ENCODE measurements at regions not wholly inside any gene's neighbourhood (a gene's known extent, or its start where the extent isn't known, plus 50 kb on each side); places are given as distances from the start of the nearest gene placed in this dataset.
"Not testable (repeated sequence)": the region's sequence is repeated elsewhere in the genome, so short reads cannot be mapped to it uniquely, and the experiment has no call there.

DNA sequence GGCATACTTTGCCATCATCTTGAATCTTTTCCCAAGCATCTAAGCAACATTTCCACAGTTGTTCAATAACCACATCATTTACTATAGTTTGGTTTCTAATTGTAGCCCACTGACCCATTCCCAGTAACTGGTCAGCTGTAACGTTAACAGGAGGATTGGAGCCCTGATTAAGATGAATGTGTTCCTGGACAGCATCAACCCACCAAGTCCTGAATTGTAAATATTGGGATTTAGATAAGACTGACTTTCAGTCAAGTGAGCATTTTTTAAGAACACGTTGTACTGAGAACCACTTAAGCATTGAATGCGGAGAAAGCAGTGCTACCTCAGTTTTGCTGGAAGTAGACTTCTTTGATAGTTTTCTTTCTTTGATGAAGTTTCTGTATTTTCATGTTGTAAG lies 53.3 kb upstream of the ARL4D start:
- DNase-seq: not testable (repeated sequence)

DNA sequence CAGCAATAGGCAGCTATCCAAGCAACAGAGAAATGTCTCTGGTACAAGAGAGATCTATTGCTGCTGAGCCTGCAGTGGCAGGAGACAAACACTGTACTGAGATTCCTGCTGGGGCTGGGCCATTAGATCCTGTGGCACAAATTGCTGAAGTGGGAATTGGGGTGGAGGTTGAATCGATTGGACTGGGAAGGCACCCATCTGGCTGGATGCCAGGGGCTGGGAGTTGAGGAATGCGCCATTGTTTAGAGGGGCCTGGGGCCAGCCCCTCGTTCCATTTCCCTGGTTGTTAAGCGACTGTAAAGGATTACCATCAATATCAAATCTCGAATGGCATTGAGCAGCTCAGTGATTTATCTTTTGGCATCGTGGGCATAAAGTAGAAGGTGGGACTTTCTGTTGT lies 54.1 kb upstream of the ARL4D start:
- no peak for DNase-seq

DNA sequence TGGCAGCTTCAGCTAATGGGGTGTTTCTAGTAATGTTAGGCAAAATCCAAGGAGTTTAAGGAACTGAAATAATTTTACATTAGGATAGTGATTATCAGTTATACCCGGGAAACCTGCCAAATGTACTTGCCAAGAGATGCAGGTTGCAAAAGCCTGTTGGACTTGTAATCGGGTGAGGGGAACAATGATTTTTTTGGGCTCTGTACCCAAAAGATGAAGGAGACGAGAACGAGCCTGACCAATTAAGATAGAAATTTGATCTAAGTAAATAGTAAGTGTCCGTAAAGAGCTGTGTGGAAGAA lies 56.3 kb upstream of the ARL4D start:
- no peak for DNase-seq

DNA sequence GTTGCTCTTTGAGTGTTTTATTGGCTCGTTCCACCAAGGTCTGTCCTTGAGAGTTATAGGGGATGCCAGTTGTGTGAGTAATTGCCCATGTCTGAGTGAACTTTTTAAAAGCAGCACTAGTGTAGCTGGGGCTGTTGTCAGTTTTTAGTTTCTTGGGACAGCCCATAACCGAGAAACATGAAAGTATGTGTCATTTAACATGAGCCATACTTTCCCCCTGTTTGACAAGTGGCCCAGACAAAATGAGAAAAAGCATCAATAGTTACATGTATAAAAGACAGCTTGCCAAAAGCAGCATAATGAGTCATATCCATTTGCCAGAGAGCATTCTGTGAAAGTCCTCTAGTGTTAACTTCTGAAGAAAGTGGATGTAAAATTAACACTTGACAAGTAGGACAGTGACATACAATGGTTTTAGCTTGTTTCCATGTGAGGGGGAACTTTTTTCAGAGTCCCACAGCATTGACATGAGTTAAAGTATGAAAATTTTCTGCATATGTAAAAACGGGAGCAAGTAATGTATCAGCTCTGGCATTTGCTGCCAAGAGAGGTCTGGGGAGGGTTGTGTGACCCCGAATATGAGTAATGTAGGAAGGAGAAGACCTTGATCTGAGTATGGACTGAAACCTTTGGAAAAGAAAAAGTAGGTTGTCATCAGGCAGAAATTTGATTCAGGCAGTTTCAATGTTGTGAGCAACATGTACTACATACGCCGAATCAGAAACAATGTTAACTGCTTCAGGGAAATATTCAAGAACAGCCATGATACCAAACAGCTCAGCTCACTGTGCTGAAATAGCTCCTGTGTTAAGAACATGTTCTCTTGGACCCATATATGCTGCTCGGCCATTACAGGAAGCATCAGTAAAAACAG lies 56.8 kb upstream of the ARL4D start:
- DNase-seq: peak in 1 of 2 donors; percentile 36

DNA sequence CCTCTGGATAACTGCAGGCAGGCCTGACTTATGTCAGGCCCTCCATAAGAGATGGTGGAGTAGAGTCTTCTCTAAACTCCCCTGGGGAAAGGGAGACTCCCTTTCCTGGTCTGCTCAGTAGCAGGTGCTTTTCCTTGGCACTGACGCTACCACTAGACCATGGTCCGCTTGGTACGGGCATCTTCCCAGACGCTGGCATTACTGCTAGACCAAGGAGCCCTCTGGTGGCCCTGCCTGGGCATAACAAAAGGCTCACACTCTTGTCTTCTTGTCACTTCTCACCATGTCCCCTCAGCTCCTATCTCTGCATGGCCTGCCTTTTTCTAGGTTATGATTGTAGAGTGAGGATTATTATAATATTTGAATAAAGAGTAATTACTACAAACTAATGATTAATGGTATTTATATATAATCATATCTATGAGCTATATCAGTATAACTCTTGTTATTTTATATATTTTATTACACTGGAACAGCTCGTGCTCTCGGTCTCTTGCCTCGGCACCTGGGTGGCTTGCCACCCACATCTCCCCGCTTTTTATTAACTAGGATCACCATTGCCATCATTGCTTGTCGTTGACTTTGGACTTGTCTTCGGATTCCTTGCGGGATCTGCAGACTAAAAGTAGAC lies 59.8 kb upstream of the ARL4D start:
- peak; percentile 70 to 72 for DNase-seq

DNA sequence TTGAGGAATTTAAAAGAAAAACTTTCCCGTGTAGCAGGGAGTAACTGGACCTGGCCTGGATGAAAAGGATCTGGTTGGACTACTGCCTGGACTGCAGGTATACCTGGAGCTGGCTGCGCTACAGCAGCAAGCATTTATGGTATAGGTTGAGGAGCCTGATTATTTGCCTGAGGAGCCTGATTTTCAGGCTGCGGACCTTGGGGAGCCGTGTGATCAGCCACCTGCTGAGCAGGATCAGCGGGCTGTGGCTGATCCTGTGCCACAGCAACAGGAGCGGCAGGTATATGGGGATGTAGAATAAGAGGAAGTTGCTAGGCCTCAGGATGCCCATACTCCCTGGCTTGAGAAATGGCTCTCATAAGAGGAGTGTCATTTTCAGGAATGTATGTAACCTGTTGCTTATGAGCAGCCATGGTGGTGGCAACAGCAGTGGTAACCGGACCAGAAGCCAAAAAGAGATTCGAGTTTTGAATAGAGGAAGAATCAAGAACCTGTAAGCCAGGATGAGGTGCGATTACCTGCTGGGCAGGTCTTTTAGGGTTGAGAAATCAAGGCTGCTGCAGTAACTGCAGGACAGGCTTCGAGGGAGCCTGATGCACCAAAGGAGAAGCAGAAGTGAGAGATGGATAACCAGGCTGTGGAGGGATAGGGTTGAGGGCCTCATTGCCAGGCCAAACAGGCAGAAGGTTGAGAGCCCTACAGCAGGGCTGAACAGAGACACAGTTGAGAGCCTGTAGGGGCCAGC lies 60.9 kb upstream of the ARL4D start:
- no peak for DNase-seq

DNA sequence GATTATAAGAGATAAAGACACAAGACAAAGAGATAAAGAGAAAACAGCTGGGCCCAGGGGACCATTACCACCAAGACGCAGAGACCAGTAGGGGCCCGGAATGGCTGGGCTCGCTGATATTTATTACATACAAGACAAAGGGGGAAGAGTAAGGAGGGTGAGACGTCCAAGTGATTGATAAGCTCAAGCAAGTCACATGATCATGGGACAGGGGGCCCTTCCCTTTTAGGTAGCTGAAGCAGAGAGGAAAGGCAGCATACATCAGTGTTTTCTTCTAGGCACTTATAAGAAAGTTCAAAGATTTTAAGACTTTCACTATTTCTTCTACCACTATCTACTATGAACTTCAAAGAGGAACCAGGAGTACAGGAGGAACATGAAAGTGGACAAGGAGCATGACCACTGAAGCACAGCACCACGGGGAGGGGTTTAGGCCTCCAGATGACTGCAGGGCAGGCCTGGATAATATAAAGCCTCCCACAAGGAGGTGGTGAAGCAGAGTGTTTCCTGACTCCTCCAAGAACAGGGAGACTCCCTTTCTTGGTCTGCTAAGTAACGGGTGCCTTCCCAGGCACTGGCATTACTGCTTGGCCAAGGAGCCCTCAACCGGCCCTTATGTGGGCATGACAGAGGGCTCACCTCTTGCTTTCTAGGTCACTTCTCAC lies 63.9 kb upstream of the ARL4D start:
- DNase-seq: no peak

DNA sequence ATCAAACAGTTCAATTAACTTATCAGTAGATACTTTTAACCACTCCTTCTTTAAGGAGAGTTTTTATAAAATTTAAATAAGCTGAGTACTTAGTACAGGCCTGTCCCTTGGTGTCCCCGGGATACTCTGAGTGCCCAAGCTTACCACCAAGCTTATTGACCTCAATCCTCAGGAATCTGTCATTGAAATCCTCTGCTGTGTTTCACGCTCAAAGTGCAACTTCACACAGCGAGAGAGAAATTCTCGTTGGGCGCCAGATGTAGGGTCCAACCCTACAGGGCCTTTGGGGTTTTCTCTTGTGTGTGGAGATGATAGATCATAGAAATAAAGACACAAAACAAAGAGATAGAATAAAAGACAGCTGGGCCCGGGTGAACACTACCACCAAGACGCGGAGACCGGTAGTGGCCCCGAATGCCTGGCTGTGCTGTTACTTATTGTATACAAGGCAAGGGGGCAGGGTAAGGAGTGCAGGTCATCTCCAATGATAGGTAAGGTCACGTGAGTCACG lies 65.3 kb upstream of the ARL4D start:
- no peak for DNase-seq

DNA sequence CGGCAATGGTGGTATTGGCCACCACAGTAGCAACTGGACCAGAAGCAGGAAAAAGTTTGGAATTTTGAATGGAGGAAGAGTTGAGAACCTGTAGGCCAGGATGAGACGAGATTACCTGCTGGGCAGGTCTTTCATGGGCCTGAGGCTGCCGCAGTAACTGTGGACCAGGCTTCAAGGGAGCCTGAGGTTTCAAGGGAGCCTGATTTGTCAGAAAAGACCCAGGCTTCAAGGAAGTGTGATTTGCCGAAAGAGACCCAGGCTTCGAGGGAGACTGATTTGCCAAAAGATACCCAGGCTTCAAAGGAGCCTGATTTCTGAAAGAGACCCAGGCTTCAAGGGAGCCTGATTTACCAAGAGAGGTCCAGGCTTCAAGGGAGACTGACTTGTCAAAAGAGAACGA lies 66.6 kb upstream of the ARL4D start:
- no peak for DNase-seq

DNA sequence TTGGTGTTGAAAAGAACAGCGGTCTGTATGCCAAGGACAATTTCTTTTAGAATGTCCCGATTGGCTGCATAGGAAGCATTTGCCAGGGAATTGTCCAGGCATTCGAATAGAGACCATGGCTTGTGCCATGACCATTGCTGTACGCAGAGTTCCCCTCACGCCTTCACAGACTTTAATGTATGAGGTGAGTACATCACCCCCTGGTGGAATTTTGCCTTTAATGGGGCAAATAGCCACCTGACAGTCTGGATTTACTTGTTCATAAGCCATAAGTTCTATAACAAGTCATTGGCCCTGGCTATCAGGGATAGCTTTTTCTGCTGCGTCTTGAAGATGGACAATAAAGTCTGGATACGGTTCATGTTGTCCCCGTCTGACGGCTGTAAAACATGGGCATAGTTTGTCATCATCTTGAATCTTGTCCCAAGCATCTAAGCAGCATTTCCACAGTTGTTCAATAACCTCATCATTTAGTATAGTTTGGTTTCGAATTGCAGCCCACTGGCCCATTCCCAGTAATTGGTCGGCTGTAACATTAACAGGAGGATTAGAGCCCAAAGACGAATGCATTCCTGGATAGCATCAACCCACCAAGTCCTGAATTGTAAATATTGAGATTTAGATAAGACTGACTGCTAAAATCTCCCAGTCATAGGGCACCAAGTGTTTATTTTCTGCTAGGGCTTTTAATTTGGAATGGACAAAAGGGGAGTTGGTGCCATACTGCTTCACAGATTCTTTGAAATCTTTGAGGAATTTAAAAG lies 67.7 kb upstream of the ARL4D start:
- no peak for DNase-seq

DNA sequence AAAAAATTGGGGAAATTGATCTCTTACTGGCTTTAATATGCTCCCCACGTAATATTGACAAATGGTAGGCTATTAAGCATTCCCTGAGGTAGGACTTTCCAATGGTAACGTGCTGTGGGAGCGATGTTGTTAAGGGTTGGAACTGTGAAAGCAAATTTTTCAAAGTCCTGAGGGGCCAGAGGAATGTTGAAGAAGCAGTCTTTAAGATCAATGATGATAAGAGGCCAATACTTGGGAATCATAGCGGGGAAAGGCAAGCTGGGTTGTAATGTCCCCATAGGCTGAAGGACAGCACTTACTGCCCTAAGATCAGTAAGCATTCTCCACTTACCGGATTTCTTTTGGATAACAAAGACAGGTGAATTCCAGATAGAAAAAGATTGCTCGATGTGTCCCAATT lies 69.6 kb upstream of the ARL4D start:
- DNase-seq: no peak

DNA sequence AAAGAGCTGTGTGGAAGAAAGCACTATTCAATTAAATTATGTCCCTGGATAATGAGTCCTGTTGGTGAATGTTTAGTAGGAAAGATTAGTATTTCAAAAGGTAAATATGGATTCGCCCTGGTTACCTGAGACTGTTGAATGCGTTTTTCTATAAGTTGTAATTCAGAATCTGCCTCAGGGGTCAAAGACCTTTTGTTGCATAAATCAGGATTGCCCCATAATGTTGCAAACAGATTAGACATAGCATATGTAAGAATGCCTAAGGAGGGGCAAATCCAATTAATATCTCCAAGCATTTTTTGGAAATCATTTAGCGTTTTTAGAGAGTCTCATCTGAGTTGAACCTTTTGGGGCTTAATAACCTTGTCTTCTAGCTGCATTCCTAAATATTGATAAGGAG lies 70.1 kb upstream of the ARL4D start:
- DNase-seq: no peak

DNA sequence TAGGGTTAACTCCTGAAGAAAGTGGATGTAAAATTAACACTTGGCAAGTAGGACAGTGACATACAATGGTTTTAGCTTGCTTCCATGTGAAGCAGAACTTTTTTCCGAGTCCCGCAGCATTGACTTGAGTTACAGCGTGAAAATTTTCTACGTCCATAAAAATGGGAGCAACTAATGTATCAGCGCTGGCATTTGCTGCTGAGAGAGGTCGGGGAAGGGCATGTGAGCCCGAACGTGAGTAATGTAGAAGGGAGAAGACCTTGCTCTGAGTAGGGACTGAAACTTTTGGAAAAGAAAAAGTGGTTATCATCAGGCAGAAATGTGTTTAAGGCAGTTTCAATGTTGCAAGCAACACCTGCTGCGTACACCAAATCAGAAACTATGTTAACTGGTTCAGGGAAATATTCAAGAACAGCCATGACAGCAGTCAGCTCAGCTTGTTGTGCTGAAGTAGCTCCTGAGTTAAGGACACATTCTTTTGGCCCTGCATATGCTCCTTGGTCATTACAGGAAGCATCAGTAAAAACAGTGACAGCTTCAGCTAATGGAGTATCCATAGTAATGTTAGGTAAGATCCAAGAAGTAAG lies 70.9 kb upstream of the ARL4D start:
- no peak for DNase-seq

DNA sequence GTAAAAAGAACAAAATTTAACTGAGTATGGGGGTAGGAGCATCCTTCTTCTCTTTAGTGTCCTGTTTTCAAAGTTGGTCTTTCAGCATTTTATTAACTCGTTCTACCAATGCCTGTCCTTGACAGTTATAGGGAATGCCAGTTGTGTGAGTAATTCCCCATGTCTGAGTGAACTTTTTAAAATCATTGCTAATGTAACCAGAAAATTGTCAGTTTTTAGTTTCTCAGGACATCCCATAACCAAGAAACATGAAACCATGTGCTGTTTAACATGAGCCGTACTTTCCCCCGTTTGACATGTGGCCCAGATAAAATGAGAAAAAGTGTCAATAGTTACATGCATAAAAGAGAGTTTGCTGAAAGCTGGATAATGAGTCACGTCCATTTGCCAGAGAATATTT lies 71.4 kb upstream of the ARL4D start:
- DNase-seq: no peak

DNA sequence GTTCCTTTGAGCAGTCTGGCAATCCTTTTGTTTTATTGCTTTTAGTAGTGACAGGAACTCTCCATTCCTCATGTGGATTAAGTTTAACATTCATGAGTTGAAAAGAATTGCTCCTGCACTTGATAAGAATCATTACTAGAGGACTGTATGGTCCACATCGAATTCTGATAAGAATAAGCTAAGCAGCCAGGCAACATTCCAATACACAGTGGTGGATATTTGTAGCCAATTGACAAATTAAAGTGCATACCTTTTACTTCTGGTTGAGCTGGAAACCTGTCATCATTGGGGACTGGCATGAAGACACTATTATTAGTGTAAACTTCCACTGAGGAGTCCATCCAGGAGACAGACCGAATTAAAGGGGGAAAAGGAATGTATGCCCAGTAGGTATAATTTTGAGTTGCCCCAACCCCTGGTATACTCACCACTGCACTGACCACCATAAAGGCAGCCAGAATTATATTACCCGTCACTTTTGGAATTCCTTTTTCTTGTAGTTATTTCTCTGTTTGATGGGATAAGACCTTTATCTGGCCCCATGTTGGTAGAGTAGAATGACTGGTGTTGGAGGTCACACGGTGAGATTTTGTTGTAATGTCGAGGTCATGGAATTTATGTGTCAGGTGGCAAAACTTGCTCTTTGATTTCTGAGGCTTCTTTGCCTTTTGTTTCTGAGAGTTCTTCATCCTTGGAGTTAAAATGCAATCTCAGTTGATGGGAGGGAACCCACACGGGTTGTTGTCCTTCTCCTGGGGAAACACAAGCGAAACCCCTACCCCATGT lies 72.1 kb upstream of the ARL4D start:
- no peak for DNase-seq

DNA sequence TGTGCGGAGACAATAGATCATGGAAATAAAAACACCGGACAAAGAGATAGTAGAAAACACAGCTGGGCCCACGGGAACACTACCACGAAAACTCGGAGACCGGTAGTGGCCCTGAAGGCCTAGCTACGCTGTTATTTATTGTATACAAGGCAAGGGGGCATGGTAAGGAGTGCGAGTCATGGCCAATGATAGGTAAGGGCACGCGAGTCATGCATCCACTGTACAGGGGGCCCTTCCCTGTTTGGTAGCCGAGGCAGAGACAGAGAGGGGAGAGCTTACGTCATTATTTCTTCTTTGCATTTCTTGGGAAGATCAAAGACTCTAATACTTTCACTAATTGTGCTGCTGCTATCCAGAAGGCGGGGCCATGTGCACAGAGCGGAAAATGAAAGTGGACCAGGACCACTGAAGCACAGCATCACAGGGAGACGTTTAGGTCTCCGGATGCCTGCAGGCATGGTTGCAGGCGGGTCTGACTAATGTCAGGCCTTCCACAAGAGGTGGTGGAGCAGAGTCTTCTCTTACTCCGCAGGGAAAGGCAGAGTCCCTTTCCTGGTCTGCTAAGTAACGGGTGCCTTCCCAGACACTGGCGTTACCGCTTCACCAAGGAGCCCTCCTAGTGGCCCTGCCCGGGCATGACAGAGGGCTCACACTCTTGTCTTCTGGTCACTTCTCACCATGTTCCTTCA lies 74.4 kb upstream of the ARL4D start:
- no peak for DNase-seq

DNA sequence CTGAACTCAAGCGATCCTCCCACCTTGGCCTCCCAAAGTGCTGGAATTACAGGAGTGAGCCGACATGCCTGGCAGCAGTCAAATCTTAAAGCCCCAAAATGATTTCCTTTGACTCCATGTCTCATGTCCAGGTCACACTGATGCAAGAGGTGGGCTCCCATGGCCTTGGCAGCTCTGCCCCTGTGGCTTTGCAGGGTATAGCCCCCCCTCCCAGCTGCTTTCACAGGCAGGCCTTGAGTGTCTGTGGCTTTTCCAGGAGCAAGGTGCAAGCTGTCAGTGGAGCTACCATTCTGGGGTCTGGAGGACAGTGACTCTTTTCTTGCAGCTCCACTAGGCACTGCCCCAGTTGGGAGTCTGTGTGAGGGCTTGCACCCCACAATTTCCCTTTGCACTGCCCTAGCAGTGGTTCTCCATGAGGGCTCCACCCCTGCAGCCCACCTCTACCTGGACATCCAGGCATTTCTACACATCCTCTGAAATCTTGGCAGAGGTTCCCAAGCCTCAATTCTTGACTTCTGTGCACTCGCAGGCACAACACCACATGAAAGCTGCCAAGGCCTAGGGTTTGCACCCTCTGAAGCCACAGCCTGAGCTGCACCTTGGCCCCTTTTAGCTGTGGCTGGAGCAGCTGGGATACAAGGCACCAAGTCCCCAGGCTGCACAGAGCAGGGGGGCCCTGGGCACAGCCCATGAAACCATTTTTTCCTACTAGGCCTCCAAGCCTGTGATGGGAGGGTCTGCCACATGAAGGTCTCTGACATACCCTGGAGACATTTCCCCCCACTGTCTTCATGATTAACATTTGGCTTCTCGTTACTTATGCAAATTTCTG lies 79.3 kb upstream of the ARL4D start:
- DNase-seq: no peak

DNA sequence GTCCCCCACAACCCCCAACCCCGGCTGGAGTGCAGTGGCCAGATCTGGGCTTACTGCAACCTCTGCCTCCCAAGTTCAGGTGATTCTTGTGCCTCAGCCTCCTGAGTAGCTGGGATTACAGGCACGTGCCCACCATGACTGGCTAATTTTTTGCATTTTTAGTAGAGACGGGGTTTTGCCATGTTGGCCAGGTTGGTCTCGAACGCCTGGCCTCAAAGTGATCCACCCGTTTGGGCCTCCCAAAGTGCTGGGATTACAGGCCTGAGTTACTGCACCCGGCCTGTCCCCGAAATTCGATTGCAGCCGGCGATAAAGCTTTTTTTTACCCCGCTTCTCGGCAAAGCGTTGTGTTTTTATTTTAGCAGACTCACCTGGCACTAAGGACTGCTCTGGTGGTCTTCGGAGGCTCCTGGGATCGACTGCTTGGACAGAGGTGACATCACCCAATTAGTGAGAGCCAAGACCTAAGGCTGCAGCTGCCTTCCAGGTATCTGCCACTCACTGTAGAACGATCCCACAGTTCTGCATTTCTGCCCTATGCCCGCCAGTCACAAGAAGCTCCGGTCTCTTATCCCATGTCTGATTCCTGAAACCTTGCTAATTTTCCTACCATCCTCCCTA lies 82.2 kb upstream of the ARL4D start:
- no peak for DNase-seq

DNA sequence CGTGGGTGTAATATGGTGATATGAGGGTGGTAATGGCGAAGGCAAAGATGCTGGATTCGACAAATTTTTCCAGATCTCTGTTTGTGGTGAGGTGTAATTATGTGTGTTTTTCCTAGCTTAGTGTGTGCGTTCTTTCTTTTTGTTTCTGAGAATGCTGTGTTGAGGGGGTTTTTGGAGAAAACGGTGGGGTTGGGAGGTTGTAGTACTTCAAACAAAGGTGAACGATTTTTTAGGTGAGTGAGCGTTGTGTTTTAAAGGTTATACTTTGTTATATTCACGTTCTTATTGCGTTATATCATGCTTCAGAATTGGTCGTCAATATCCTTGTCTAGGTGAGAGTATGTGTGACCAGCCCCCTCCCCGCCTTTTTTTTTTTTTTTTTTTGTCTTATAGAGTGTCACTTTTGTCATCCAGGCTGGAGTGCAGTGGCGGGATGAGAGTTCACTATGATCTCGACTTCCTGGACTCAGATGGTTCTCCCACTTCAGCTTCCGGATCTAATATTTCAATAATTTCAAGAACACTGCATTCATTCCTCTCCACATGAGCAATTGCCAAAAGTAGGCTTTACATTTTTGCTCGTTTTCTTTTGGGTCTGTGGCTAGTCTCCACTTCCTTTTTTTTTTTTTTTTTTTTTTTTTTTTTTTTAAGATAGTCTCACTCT lies 82.2 kb upstream of the RNU2-1 start:
- DNase-seq: no peak

Data from stimulated activated CD4-positive, alpha-beta T cell treated with anti-CD3 and anti-CD28 coated beads, Interleukin-2, amount 100 ng/mL, for 24 hours (primary cell).